IPS-18c (cell line): ENCODE measurements at regions not wholly inside any gene's neighbourhood (a gene's known extent, or its start where the extent isn't known, plus 50 kb on each side); places are given as distances from the start of the nearest gene placed in this dataset.
"Not testable (repeated sequence)": the region's sequence is repeated elsewhere in the genome, so short reads cannot be mapped to it uniquely, and the experiment has no call there.

Source experiments
- H3K4me3 ChIP-seq: 2 replicates; pipeline ENCODE4 v1.7.0; 2013; ENCODE audit warnings: low read depth, mild to moderate bottlenecking, low read length, moderate library complexity; ENCODE audit not compliant: insufficient read depth
- H3K9me3 ChIP-seq: one replicate; pipeline ENCODE4 v1.6.1; 2013; ENCODE audit warnings: mild to moderate bottlenecking, low read length, moderate library complexity; ENCODE audit not compliant: control insufficient read depth, insufficient read depth

GRCh38 chr2:240233885-240234502 is 93.5 kb upstream of the OTOS start:
- peaks cover 2% of the 10 kb centered on the region for H3K9me3 ChIP-seq
- no peak overlapping the region; the same call in 1 of the 2 replicates for H3K4me3 ChIP-seq

GRCh38 chr2:240234503-240234951 is 94.1 kb upstream of the OTOS start:
- Histone ChIP-seq H3K9me3 (peaks cover 2% of the 10 kb centered on the region), H3K4me3 (no peak overlapping the region)

- Histone ChIP-seq H3K4me3 (no peak overlapping the region), H3K9me3 (peaks cover 2% of the 10 kb centered on the region)
These were observed 94.8 kb upstream of the OTOS start for GRCh38 chr2:240235149-240235803.

GRCh38 chr2:240235811-240236210 is 95.4 kb upstream of the OTOS start:
- Histone ChIP-seq H3K9me3 (peaks cover 2% of the 10 kb centered on the region), H3K4me3 (no peak overlapping the region)

- Histone ChIP-seq H3K4me3 (no peak overlapping the region), H3K9me3 (peaks cover 2% of the 10 kb centered on the region)
These were observed 96.0 kb upstream of the OTOS start for GRCh38 chr2:240236217-240237111.

GRCh38 chr2:240237609-240238174 is 97.2 kb upstream of the OTOS start:
- peaks cover 2% of the 10 kb centered on the region for H3K9me3 ChIP-seq
- H3K4me3 ChIP-seq: no peak overlapping the region

GRCh38 chr2:240238201-240238600 is 97.7 kb upstream of the OTOS start:
- Histone ChIP-seq H3K9me3 (peaks cover 2% of the 10 kb centered on the region), H3K4me3 (no peak overlapping the region)

- H3K4me3 ChIP-seq: no peak overlapping the region
These were observed 98.3 kb upstream of the OTOS start for GRCh38 chr2:240238786-240239185.

GRCh38 chr2:240239325-240239724 is 98.9 kb upstream of the OTOS start:
- Histone ChIP-seq H3K9me3 (peaks cover 2% of the 10 kb centered on the region), H3K4me3 (no peak overlapping the region)

More at GRCh38 chr2:240238786-240239185, 98.3 kb upstream of the OTOS start:
- peaks cover 2% of the 10 kb centered on the region for H3K9me3 ChIP-seq

GRCh38 chr2:240240017-240240734 is 99.7 kb upstream of the OTOS start:
- peaks cover 2% of the 10 kb centered on the region for H3K9me3 ChIP-seq
- H3K4me3 ChIP-seq: no peak overlapping the region

- Histone ChIP-seq H3K9me3 (peaks cover 2% of the 10 kb centered on the region), H3K4me3 (no peak overlapping the region)
These were observed 100.3 kb upstream of the OTOS start for GRCh38 chr2:240240781-240241180.

- no peak overlapping the region for H3K4me3 ChIP-seq
These were observed 101.1 kb upstream of the OTOS start for GRCh38 chr2:240241572-240241971.

GRCh38 chr2:240243049-240243448 is 102.6 kb upstream of the OTOS start:
- not testable (repeated sequence) for H3K9me3 ChIP-seq, H3K4me3 ChIP-seq

More at GRCh38 chr2:240241572-240241971, 101.1 kb upstream of the OTOS start:
- H3K9me3 ChIP-seq: peaks cover 2% of the 10 kb centered on the region

GRCh38 chr2:240244543-240244942 is 104.1 kb upstream of the OTOS start:
- Histone ChIP-seq H3K4me3 (no peak overlapping the region), H3K9me3 (no peaks in the 10 kb centered on the region)

GRCh38 chr2:240245184-240245583 is 104.7 kb upstream of the OTOS start:
- no peak overlapping the region for H3K4me3 ChIP-seq
- H3K9me3 ChIP-seq: no peaks in the 10 kb centered on the region

GRCh38 chr2:240245706-240246105 is 105.2 kb upstream of the OTOS start:
- no peak overlapping the region for H3K4me3 ChIP-seq
- no peaks in the 10 kb centered on the region for H3K9me3 ChIP-seq
